Activated T-helper 1 cell treated with anti-CD3 and anti-CD28 coated beads, Interleukin-12 subunit alpha, Interleukin-12 subunit beta, Interleukin-2, Interleukin-4 antibody, amounts not matched to agents 30 ng/mL and 10 ng/mL and 1 ng/mL, durations not matched to agents 14 hours and 24 hours and 36 hours (primary cell): ENCODE measurements at regions not wholly inside any gene's neighbourhood (a gene's known extent, or its start where the extent isn't known, plus 50 kb on each side); places are given as distances from the start of the nearest gene placed in this dataset.

ENCODE experiments used
- DNase-seq: peaks from one replicate; pipeline ENCODE4 v3.0.0; 2021; ENCODE audit warnings: low spot score
- H3K27ac Mint-ChIP-seq: one replicate; pipeline ENCODE4 v1.8.0; 2021; ENCODE audit warnings: mild to moderate bottlenecking, mixed read lengths
- H3K27me3 Mint-ChIP-seq: one replicate; pipeline ENCODE4 v1.8.0; 2022; ENCODE audit warnings: mild to moderate bottlenecking, moderate library complexity, mixed read lengths; ENCODE audit not compliant: insufficient read depth
- H3K36me3 Mint-ChIP-seq: one replicate; pipeline ENCODE4 v1.8.0; 2021; ENCODE audit warnings: low read depth, mixed read lengths
- H3K4me1 Mint-ChIP-seq: one replicate; pipeline ENCODE4 v1.8.0; 2021; ENCODE audit warnings: low read depth, mixed read lengths
- H3K4me3 Mint-ChIP-seq: one replicate; pipeline ENCODE4 v1.8.0; 2021; ENCODE audit warnings: mild to moderate bottlenecking, moderate library complexity, mixed read lengths
- H3K9me3 Mint-ChIP-seq: one replicate; pipeline ENCODE4 v1.8.0; 2021; ENCODE audit warnings: mixed read lengths
- intact Hi-C: fragments of 100-400 bp; cut with micrococcal nuclease; formaldehyde crosslinking; loops from one replicate; pipeline ENCODE4 v1.15.1; 2024

- H3K27ac Mint-ChIP-seq, result no peak overlapping the region
- H3K36me3 Mint-ChIP-seq, result no peaks in the 10 kb centered on the region
- intact Hi-C loops, result no loop called here
- H3K4me1 Mint-ChIP-seq, result no peaks in the 10 kb centered on the region
- no peak for DNase-seq
- H3K27me3 Mint-ChIP-seq, result no peaks in the 10 kb centered on the region
- H3K9me3 Mint-ChIP-seq, result no peaks in the 10 kb centered on the region
- no peak overlapping the region for H3K4me3 Mint-ChIP-seq
These were observed 121.7 kb upstream of the PTPRK start for GRCh38 chr6:128642132-128642531.

GRCh38 chr6:128641703-128642102, 121.3 kb upstream of the PTPRK start:
- Mint-ChIP-seq H3K4me3 (no peak overlapping the region), H3K27ac (no peak overlapping the region), H3K9me3 (no peaks in the 10 kb centered on the region), H3K4me1 (no peaks in the 10 kb centered on the region), H3K27me3 (no peaks in the 10 kb centered on the region), H3K36me3 (no peaks in the 10 kb centered on the region)
- DNase-seq, result no peak
- intact Hi-C loops, result no loop called here

DNA sequence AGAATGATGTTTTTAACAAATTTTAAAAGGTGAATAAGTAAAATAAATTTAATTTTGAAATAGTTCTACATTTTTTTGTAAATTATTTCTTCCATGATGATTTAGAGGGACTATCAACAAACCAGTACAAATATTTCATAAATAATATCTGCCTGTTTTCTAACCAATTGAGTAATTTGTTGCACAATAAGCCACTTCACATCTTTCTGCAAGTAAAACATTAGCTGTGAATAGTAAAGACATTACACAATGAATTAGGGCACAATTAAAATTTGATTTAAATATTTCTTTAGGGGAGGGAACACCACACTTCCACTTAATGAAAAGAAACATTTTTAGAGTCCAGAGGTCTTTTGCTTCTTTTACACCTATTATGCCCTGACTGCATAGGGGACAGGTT, 118.4 kb upstream of the PTPRK start:
- Mint-ChIP-seq H3K9me3 (no peaks in the 10 kb centered on the region), H3K4me1 (no peaks in the 10 kb centered on the region), H3K27me3 (no peaks in the 10 kb centered on the region), H3K27ac (no peak overlapping the region), H3K4me3 (no peak overlapping the region), H3K36me3 (no peaks in the 10 kb centered on the region)
- intact Hi-C loops, result no loop called here
- DNase-seq, result no peak

GRCh38 chr6:128635219-128635618, 114.8 kb upstream of the PTPRK start:
- H3K4me3 Mint-ChIP-seq, result no peak overlapping the region

DNA sequence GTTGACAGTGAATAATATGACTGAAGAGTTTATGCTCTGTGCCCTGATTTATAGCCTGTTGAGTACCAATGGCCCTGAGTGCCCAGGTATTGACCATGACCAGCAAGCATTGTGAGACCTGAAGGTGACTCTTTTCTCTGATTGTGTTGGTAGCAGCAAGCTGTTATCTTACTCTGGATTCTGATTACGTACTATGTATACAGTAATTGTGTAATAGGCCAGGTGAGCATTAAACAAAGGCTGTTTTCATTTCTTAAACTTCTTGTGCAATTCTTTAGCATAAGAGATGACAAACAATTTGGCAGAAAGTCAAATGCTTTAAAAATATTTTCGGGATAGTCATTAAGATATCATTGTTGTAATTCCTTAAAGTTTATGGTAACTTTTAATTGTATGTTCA, 111.7 kb upstream of the PTPRK start:
- Mint-ChIP-seq H3K27me3 (no peaks in the 10 kb centered on the region), H3K4me3 (no peak overlapping the region), H3K9me3 (no peaks in the 10 kb centered on the region), H3K4me1 (no peaks in the 10 kb centered on the region), H3K36me3 (no peaks in the 10 kb centered on the region), H3K27ac (no peak overlapping the region)
- DNase-seq, result no peak
- intact Hi-C loops, result no loop called here

More at GRCh38 chr6:128635219-128635618, 114.8 kb upstream of the PTPRK start:
- Mint-ChIP-seq H3K36me3 (no peaks in the 10 kb centered on the region), H3K9me3 (no peaks in the 10 kb centered on the region), H3K4me1 (no peaks in the 10 kb centered on the region), H3K27ac (no peak overlapping the region), H3K27me3 (no peaks in the 10 kb centered on the region)
- no peak for DNase-seq
- intact Hi-C loops, result no loop called here

DNA sequence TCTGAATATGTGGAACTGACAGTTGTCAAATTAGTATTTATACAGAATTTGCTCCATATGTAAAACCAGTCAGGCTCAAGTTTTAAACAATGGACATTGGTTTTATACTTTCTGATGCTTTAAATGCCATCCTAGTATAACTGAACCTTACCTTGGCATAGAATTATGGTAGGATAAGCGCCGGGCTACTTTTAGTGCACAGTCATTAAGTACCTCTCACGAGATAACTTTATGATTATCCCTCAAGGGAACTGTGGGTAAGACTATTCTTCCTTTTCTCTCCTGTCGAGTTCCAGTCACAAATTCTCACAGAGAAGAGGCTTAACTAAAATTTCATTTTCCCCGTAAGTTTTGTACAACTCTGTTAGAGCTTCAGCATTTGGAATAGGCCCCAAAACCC, 110.6 kb upstream of the PTPRK start:
- no peak for DNase-seq
- Mint-ChIP-seq H3K27me3 (no peaks in the 10 kb centered on the region), H3K4me3 (no peak overlapping the region), H3K4me1 (no peaks in the 10 kb centered on the region), H3K9me3 (no peaks in the 10 kb centered on the region), H3K36me3 (no peaks in the 10 kb centered on the region), H3K27ac (no peak overlapping the region)
- intact Hi-C loops, result no loop called here

- intact Hi-C loops, result no loop called here
- no peaks in the 10 kb centered on the region for H3K9me3 Mint-ChIP-seq
- no peak overlapping the region for H3K4me3 Mint-ChIP-seq
These were observed 109.8 kb upstream of the PTPRK start for GRCh38 chr6:128630213-128630612.

GRCh38 chr6:128617285-128617684, 96.9 kb upstream of the PTPRK start:
- Mint-ChIP-seq H3K36me3 (no peaks in the 10 kb centered on the region), H3K9me3 (no peaks in the 10 kb centered on the region), H3K27ac (no peak overlapping the region), H3K4me1 (no peaks in the 10 kb centered on the region), H3K4me3 (no peak overlapping the region), H3K27me3 (no peaks in the 10 kb centered on the region)
- intact Hi-C loops, result no loop called here
- no peak for DNase-seq

More at GRCh38 chr6:128630213-128630612, 109.8 kb upstream of the PTPRK start:
- H3K27ac Mint-ChIP-seq, result no peak overlapping the region
- no peaks in the 10 kb centered on the region for H3K27me3 Mint-ChIP-seq
- no peaks in the 10 kb centered on the region for H3K4me1 Mint-ChIP-seq
- DNase-seq, result no peak
- no peaks in the 10 kb centered on the region for H3K36me3 Mint-ChIP-seq

DNA sequence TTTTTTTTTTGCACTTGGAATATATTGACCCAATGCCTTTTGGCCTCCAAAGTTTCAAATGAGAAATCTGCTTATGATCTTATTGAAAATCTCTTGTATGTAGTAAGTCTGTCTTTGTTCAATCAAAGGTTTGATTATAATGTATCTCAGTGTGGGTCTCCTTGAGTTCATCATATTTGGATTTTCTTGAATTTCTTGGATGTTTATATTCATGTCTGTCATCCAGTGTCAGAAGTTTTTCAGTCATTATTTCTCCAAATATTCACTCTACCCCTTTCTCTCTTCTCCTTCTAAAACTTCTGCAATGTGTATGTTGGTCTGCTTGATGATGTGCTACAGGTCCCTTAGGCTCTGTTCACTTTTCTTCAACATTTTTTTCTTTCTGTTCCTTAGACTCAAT, 95.9 kb upstream of the PTPRK start:
- DNase-seq, result no peak

GRCh38 chr6:128606611-128607010, 86.2 kb upstream of the PTPRK start:
- H3K4me1 Mint-ChIP-seq, result no peaks in the 10 kb centered on the region
- no peak for DNase-seq
- H3K27ac Mint-ChIP-seq, result no peak overlapping the region
- intact Hi-C loops, result no loop called here
- no peaks in the 10 kb centered on the region for H3K36me3 Mint-ChIP-seq
- H3K4me3 Mint-ChIP-seq, result no peak overlapping the region
- H3K27me3 Mint-ChIP-seq, result no peaks in the 10 kb centered on the region
- H3K9me3 Mint-ChIP-seq, result no peaks in the 10 kb centered on the region

More for the DNA sequence above, 95.9 kb upstream of the PTPRK start:
- Mint-ChIP-seq H3K4me1 (no peaks in the 10 kb centered on the region), H3K27ac (no peak overlapping the region), H3K9me3 (no peaks in the 10 kb centered on the region), H3K4me3 (no peak overlapping the region), H3K27me3 (no peaks in the 10 kb centered on the region), H3K36me3 (no peaks in the 10 kb centered on the region)
- intact Hi-C loops, result no loop called here

DNA sequence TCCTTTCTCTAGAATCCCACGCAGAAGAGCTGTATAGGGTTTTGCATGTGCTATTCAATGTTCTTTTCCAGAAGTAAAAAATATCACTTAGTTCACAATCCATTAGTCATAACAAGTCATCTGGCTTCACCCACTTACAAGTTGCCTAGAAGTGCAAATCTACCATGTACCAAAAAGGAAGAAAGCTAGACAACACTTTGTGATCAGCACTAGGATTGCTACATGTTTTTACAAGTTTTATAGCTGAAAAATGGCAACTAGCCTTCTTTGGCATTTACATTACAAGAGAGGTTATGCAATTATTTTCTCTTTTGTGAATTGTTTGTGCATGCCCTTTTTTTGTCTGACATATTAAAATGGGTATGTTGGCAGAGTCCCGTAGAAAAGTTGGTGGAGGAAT, 85.6 kb upstream of the PTPRK start:
- intact Hi-C loops, result no loop called here
- no peak for DNase-seq
- Mint-ChIP-seq H3K27me3 (no peaks in the 10 kb centered on the region), H3K9me3 (no peaks in the 10 kb centered on the region), H3K36me3 (no peaks in the 10 kb centered on the region), H3K4me3 (no peak overlapping the region), H3K4me1 (peaks cover 2% of the 10 kb centered on the region), H3K27ac (no peak overlapping the region)

DNA sequence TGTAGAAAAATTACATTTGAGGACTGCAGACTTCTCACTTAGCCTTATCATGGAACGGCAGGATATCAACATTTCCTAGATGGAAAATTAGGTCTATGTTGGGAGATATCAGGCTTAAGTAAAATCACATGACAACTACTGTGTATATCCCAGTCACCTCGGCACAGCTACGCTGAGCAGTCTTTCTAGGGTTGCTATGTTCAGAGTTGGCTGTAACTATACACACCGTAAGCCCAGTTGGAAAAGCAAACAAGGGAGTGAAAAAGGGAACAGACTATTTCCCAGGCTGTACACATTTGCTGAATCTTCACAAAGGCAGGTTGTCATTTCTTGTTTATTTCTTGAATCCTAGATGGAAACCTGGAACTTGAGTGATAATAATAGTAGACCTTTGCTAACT, 80.7 kb upstream of the PTPRK start:
- Mint-ChIP-seq H3K27me3 (no peaks in the 10 kb centered on the region), H3K4me3 (no peak overlapping the region), H3K9me3 (no peaks in the 10 kb centered on the region), H3K36me3 (no peaks in the 10 kb centered on the region), H3K4me1 (peaks cover 21% of the 10 kb centered on the region), H3K27ac (no peak overlapping the region)
- DNase-seq, result no peak
- intact Hi-C loops, result no loop called here

DNA sequence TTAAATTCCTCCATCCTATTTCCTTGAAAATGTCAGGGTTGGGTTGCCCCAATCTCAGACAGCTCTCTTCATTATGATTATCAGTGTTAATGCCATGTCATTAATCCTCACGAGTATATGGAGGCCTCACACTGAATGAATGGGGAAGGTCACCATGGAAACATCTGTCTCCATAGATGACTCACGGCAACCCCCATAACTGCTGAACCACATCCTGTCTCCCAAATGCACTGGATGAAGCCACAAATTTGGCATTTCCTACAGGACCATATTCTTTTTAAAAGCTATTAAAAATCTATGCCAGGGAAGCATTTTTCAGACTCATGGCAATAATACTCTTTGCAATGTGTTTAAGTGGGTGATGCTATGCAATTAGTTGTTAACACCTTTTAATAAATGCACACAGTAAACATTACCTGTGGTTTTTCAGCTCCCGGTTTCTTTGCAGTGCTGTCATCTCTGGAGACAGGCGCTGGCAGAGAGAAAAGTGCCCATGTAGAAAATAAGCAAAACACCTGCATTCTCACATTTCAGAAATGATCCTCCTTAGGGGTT, 80.1 kb upstream of the PTPRK start:
- H3K4me3 Mint-ChIP-seq, result no peak overlapping the region
- peaks cover 2% of the 10 kb centered on the region for H3K27me3 Mint-ChIP-seq
- H3K4me1 Mint-ChIP-seq, result peaks cover 21% of the 10 kb centered on the region
- no peaks in the 10 kb centered on the region for H3K9me3 Mint-ChIP-seq
- H3K27ac Mint-ChIP-seq, result no peak overlapping the region
- no peaks in the 10 kb centered on the region for H3K36me3 Mint-ChIP-seq
- no peak for DNase-seq
- intact Hi-C loops, result no loop called here

- peaks cover 2% of the 10 kb centered on the region for H3K27me3 Mint-ChIP-seq
- intact Hi-C loops, result loop anchor here (2.0 kb wide), 1 partner anchor 58 kb away; no protein-coding TSS in a partner anchor
- no peaks in the 10 kb centered on the region for H3K9me3 Mint-ChIP-seq
- DNase-seq, result no peak
- H3K4me1 Mint-ChIP-seq, result peaks cover 21% of the 10 kb centered on the region
- no peaks in the 10 kb centered on the region for H3K36me3 Mint-ChIP-seq
- H3K4me3 Mint-ChIP-seq, result no peak overlapping the region
- H3K27ac Mint-ChIP-seq, result no peak overlapping the region
These were observed 78.6 kb upstream of the PTPRK start for GRCh38 chr6:128599036-128599435.
